ENCODE measurements at regions not wholly inside any gene's neighbourhood (a gene's known extent, or its start where the extent isn't known, plus 50 kb on each side); places are given as distances from the start of the nearest gene placed in this dataset.
A peak's percentile ranks its signal among the peaks of the same experiment; 100 is the strongest.

- no peak for DNase-seq
Observed at GRCh38 chr1:101086783-101087182, 61.2 kb upstream of the DPH5 start.

GRCh38 chr1:101081496-101082488, 56.2 kb upstream of the DPH5 start:
- DNase-seq = peak in 1 of 56 donors; percentile 25

GRCh38 chr1:101080859-101081258, 55.3 kb upstream of the DPH5 start:
- peak in 8 of 56 donors; percentile 1 to 21 (median 12) for DNase-seq

GRCh38 chr1:101079341-101079740, 53.8 kb upstream of the DPH5 start:
- no peak for DNase-seq

GRCh38 chr1:101077849-101078248, 52.3 kb upstream of the DPH5 start:
- DNase-seq = no peak

- no peak for DNase-seq
Observed at GRCh38 chr1:101075926-101076325, 50.3 kb upstream of the DPH5 start.

Data from nucleus accumbens (tissue), 56 donors.